GM19395 (cell line): ENCODE measurements at regions not wholly inside any gene's neighbourhood (a gene's known extent, or its start where the extent isn't known, plus 50 kb on each side); places are given as distances from the start of the nearest gene placed in this dataset.

Experiments
- ATAC-seq: cut with Tn5 transposase; IDR thresholded peaks from one replicate; pipeline ENCODE4 v1.9.1; 2021; ENCODE audit warnings: mild to moderate bottlenecking, moderate library complexity; ENCODE audit not compliant: unreplicated experiment

- no peak for ATAC-seq
Observed at GRCh38 chrX:33726281-33727160, 405.6 kb downstream of the FAM47A start.

- ATAC-seq = no peak
Observed at GRCh38 chrX:33725535-33726210, 406.4 kb downstream of the FAM47A start.

GRCh38 chrX:33721927-33722326, 410.2 kb downstream of the FAM47A start:
- peak; percentile 73 for ATAC-seq

- ATAC-seq = no peak
Observed at GRCh38 chrX:33686105-33686504, 446.0 kb downstream of the FAM47A start.
